ENCODE measurements at regions not wholly inside any gene's neighbourhood (a gene's known extent, or its start where the extent isn't known, plus 50 kb on each side); places are given as distances from the start of the nearest gene placed in this dataset.

DNA sequence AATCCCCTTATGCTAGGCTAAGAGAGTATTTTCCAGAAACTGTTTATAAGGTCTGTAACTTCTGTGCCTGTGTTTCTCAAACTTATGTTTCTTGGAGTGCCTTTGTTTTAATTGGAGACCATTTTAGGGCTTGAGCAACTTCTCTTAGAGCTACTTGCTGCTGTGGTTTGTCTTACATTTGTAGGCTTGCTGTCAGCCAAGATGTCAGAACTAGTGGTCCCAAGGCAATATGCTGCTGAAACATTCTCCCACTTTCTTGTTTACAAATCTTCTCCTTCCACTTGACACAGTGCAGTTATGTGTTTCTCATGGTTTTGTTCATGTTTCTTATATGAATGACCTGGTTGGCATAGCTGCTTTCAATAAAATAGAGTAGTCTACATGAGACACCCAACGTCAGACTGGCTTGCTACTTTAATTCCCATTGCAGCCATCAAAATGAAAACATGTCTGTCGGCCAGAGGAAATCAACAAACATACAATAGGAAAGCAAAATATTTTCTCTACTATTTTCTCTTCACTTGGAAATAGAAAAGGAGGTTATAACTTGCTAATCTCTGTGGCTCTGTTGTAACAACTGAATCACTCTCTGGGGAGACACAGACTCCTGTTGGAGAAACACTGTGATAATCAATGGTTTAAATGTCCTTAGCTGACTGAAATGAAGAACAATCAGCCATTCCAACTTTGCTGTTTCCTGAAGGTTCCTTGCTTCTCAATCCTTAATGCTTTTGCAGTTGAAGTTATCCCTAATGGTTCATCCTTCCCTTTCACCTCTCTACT, 426.4 kb downstream of the PDGFC start:
- Histone ChIP-seq H3K36me3 (no peaks in the 10 kb centered on the region), H3K27me3 (no peaks in the 10 kb centered on the region), H3K9me3 (no peaks in the 10 kb centered on the region), H3K27ac (no peak overlapping the region), H3K4me1 (no peaks in the 10 kb centered on the region), H3K4me3 (no peak overlapping the region)
- intact Hi-C loops (cut with DNase I; ENCODE audit: low total_unique reads) (no loop called here), in situ Hi-C loops (cut with MboI; ENCODE audit: low sequenced_read_pairs in 4 of 4) (no loop called here)
- no peak for DNase-seq
- TF ChIP-seq, protein P1, sequence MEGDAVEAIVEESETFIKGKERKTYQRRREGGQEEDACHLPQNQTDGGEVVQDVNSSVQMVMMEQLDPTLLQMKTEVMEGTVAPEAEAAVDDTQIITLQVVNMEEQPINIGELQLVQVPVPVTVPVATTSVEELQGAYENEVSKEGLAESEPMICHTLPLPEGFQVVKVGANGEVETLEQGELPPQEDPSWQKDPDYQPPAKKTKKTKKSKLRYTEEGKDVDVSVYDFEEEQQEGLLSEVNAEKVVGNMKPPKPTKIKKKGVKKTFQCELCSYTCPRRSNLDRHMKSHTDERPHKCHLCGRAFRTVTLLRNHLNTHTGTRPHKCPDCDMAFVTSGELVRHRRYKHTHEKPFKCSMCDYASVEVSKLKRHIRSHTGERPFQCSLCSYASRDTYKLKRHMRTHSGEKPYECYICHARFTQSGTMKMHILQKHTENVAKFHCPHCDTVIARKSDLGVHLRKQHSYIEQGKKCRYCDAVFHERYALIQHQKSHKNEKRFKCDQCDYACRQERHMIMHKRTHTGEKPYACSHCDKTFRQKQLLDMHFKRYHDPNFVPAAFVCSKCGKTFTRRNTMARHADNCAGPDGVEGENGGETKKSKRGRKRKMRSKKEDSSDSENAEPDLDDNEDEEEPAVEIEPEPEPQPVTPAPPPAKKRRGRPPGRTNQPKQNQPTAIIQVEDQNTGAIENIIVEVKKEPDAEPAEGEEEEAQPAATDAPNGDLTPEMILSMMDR (IDR thresholded peaks at IDR 0.05 in 4 of 5, conservative IDR thresholded peaks at IDR 0.05 in 1 of 5): no peak
- no peak for TF ChIP-seq POLR2A (IDR thresholded peaks at IDR 0.05)
- peak; percentile 30 to 60 for ATAC-seq

GRCh38 chr4:156539376-156539775, 432.2 kb downstream of the PDGFC start:
- TF ChIP-seq POLR2A (IDR thresholded peaks at IDR 0.05): no peak
- no peak for ATAC-seq
- intact Hi-C loops (cut with DNase I; ENCODE audit: low total_unique reads): no loop called here
- DNase-seq: no peak
- Histone ChIP-seq H3K36me3 (no peaks in the 10 kb centered on the region), H3K9me3 (no peaks in the 10 kb centered on the region), H3K27ac (no peak overlapping the region), H3K27me3 (no peaks in the 10 kb centered on the region), H3K4me1 (no peaks in the 10 kb centered on the region), H3K4me3 (no peak overlapping the region)
- in situ Hi-C loops (cut with MboI; ENCODE audit: low sequenced_read_pairs in 4 of 4): no loop called here

- Histone ChIP-seq H3K4me3 (no peak overlapping the region), H3K9me3 (no peaks in the 10 kb centered on the region), H3K27me3 (no peaks in the 10 kb centered on the region), H3K4me1 (no peaks in the 10 kb centered on the region), H3K27ac (no peak overlapping the region), H3K36me3 (no peaks in the 10 kb centered on the region)
- no peak for DNase-seq
- no peak for ATAC-seq
- TF ChIP-seq, protein P1 (IDR thresholded peaks at IDR 0.05 in 4 of 5, conservative IDR thresholded peaks at IDR 0.05 in 1 of 5): no peak
- TF ChIP-seq POLR2A (IDR thresholded peaks at IDR 0.05): no peak
- in situ Hi-C loops (cut with MboI; ENCODE audit: low sequenced_read_pairs in 4 of 4) (no loop called here), intact Hi-C loops (cut with DNase I; ENCODE audit: low total_unique reads) (no loop called here)
Observed at GRCh38 chr4:156538651-156539257, 432.8 kb downstream of the PDGFC start.

DNA sequence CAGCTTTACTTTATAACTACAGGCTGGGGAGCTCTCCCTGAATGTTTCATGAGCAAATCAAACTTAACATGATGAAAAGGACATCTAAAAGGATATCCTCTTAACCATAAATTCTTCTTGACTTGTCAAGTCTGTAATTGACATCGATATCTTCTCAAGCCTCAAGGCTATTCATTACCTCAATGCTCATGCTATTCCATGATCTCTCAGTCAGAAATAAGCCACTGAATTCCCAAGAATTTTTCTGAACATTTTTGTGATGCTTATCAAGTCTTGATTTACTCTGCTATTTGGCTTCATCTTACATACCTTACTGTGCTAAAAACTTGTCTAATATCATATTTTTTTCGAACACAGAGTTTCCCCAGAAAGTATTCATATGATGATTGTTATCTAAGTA, 433.4 kb downstream of the PDGFC start:
- Histone ChIP-seq H3K9me3 (no peaks in the 10 kb centered on the region), H3K27me3 (no peaks in the 10 kb centered on the region), H3K27ac (no peak overlapping the region), H3K4me1 (no peaks in the 10 kb centered on the region), H3K36me3 (no peaks in the 10 kb centered on the region), H3K4me3 (no peak overlapping the region)
- DNase-seq (no peak), ATAC-seq (no peak)
- intact Hi-C loops (cut with DNase I; ENCODE audit: low total_unique reads): no loop called here
- TF ChIP-seq, protein P1 (IDR thresholded peaks at IDR 0.05 in 4 of 5, conservative IDR thresholded peaks at IDR 0.05 in 1 of 5): no peak
- no peak for TF ChIP-seq POLR2A (IDR thresholded peaks at IDR 0.05)
- in situ Hi-C loops (cut with MboI; ENCODE audit: low sequenced_read_pairs in 4 of 4): no loop called here

DNA sequence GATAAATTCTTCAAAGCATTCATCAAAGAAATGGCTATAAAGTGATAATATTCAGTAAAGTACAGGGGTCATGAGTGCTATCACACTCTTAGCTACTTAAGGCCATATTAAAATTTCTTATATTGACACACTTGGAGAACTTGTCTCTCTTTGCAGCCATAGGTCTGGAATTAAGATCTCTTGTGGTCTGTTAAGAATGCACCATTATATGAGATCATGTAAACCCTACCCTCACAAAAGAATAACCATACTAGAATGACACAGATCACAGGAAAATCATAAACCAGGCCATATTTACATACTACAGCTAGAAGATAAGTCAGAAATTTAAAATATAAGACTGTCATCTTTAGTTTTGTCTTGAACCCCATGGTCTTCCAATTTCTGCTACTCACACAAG, 434.3 kb downstream of the PDGFC start:
- H3K9me3 ChIP-seq: no peaks in the 10 kb centered on the region
- in situ Hi-C loops (cut with MboI; ENCODE audit: low sequenced_read_pairs in 4 of 4) (no loop called here), intact Hi-C loops (cut with DNase I; ENCODE audit: low total_unique reads) (no loop called here)
- DNase-seq: no peak
- no peaks in the 10 kb centered on the region for H3K4me1 ChIP-seq
- TF ChIP-seq, protein P1 (IDR thresholded peaks at IDR 0.05 in 4 of 5, conservative IDR thresholded peaks at IDR 0.05 in 1 of 5): no peak
- no peak for TF ChIP-seq POLR2A (IDR thresholded peaks at IDR 0.05)
- no peaks in the 10 kb centered on the region for H3K36me3 ChIP-seq
- H3K4me3 ChIP-seq: no peak overlapping the region
- H3K27ac ChIP-seq: no peak overlapping the region
- no peak for ATAC-seq
- no peaks in the 10 kb centered on the region for H3K27me3 ChIP-seq

Measured in gastrocnemius medialis (tissue), 4 donors.